ENCODE measurements at regions not wholly inside any gene's neighbourhood (a gene's known extent, or its start where the extent isn't known, plus 50 kb on each side); places are given as distances from the start of the nearest gene placed in this dataset.

DNA sequence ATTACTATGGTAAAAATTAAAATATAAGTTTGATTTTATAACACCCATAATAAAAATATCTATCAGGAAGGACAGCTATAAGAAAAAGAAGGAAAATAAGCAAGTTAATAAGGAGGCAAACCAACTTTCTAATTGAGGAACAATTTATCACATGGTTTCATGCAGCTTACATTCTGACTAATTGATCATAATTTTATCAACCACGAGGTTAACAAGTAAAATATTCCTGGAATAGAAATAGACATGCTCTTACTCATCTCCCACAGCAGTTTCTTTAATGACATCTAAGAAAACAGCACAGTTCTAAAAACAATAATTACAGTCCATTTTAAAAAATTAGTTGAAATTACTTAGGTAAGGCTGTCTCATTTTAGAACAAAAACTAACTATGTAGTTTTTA, 130.8 kb upstream of the KRR1 start:
- peaks cover 6% of the 10 kb centered on the region; the same call in 1 of the 2 replicates for H3F3A ChIP-seq (ENCODE audit: low read depth)
- no peaks in the 10 kb centered on the region for H4K20me1 ChIP-seq (ENCODE audit: insufficient read depth, low read length, poor library complexity, severe bottlenecking)
- no peaks in the 10 kb centered on the region for H3K9me3 ChIP-seq (ENCODE audit: insufficient read depth, low read depth, low read length)
- H3K4me3 ChIP-seq (ENCODE audit: low read length, poor library complexity, severe bottlenecking): no peak overlapping the region
- H3K4me2 ChIP-seq (ENCODE audit: low read depth, low read length, poor library complexity, severe bottlenecking): peak overlapping the region; percentile 83
- H3K27me3 ChIP-seq (ENCODE audit: insufficient read depth, low read length, poor library complexity, severe bottlenecking): no peaks in the 10 kb centered on the region
- H3K9me2 ChIP-seq (replicated peaks; ENCODE audit: low read depth, low read length): no peaks in the 10 kb centered on the region
- H2AFZ ChIP-seq (ENCODE audit: low read length): peak overlapping the region; percentile 11; the same call in 1 of the 2 replicates
- no peaks in the 10 kb centered on the region for H3K36me3 ChIP-seq (ENCODE audit: insufficient read depth, low read length)
- H3K9ac ChIP-seq (ENCODE audit: low read depth, low read length, poor library complexity, severe bottlenecking): peak overlapping the region; percentile 67
- no peaks in the 10 kb centered on the region for H3K79me2 ChIP-seq (ENCODE audit: insufficient read depth, low read length)
- no peak for TF ChIP-seq EZH2phosphoT487 (IDR thresholded peaks at IDR 0.05; ENCODE audit: borderline replicate concordance)
- TF ChIP-seq, protein P1, sequence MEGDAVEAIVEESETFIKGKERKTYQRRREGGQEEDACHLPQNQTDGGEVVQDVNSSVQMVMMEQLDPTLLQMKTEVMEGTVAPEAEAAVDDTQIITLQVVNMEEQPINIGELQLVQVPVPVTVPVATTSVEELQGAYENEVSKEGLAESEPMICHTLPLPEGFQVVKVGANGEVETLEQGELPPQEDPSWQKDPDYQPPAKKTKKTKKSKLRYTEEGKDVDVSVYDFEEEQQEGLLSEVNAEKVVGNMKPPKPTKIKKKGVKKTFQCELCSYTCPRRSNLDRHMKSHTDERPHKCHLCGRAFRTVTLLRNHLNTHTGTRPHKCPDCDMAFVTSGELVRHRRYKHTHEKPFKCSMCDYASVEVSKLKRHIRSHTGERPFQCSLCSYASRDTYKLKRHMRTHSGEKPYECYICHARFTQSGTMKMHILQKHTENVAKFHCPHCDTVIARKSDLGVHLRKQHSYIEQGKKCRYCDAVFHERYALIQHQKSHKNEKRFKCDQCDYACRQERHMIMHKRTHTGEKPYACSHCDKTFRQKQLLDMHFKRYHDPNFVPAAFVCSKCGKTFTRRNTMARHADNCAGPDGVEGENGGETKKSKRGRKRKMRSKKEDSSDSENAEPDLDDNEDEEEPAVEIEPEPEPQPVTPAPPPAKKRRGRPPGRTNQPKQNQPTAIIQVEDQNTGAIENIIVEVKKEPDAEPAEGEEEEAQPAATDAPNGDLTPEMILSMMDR (conservative IDR thresholded peaks at IDR 0.05; ENCODE audit: low read length): no peak
- peaks cover 81% of the 10 kb centered on the region for H3K4me1 ChIP-seq (ENCODE audit: insufficient read depth, low read length, poor library complexity, severe bottlenecking)

DNA sequence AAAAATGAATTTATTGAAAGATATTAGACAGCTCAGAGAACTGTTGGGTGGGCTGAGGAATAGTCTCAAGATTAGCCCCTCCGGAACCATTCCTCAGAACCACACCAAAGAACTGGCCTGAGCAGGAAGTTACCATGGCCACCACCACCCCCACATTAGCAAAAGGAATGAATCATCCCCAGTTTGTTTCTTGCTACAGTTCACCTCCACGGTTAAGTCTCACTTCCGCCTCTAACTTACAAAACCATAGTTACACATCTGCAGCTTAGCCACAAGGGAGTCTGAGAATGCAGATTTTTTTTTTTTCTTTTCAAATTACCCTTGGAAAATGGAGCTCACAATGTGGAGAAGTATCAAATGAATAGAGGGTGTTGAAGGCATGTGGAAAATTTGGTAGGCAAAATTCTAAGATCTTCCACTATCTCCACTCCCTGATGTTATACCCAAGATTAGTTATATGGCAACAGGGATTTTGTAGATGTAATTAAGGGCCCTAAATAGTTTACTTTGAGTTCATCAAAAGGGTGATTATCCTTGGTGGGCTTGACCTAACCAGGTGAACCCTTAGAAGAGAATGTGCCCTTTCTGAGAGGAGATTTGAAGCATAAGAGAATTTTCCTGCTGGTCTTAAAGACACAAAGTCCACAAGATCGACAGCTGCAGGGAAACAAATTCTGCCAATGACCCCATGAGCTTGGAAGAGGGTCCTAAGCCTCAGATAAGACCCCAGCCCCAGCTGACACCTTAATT, 129.8 kb upstream of the KRR1 start:
- H3F3A ChIP-seq (ENCODE audit: low read depth): peaks cover 6% of the 10 kb centered on the region; the same call in 1 of the 2 replicates
- peaks cover 86% of the 10 kb centered on the region for H3K4me1 ChIP-seq (ENCODE audit: insufficient read depth, low read length, poor library complexity, severe bottlenecking)
- peak overlapping the region; percentile 83 for H3K4me2 ChIP-seq (ENCODE audit: low read depth, low read length, poor library complexity, severe bottlenecking)
- H3K9me3 ChIP-seq (ENCODE audit: insufficient read depth, low read depth, low read length): no peaks in the 10 kb centered on the region
- peak overlapping the region; percentile 58 for H3K4me3 ChIP-seq (ENCODE audit: low read length, poor library complexity, severe bottlenecking)
- H3K9ac ChIP-seq (ENCODE audit: low read depth, low read length, poor library complexity, severe bottlenecking): peak overlapping the region; percentile 67
- no peaks in the 10 kb centered on the region for H3K79me2 ChIP-seq (ENCODE audit: insufficient read depth, low read length)
- H3K9me2 ChIP-seq (replicated peaks; ENCODE audit: low read depth, low read length): no peaks in the 10 kb centered on the region
- H3K27me3 ChIP-seq (ENCODE audit: insufficient read depth, low read length, poor library complexity, severe bottlenecking): no peaks in the 10 kb centered on the region
- H3K36me3 ChIP-seq (ENCODE audit: insufficient read depth, low read length): no peaks in the 10 kb centered on the region
- peak overlapping the region; percentile 19; the same call in 1 of the 2 replicates for H2AFZ ChIP-seq (ENCODE audit: low read length)
- no peaks in the 10 kb centered on the region for H4K20me1 ChIP-seq (ENCODE audit: insufficient read depth, low read length, poor library complexity, severe bottlenecking)
- no peak for TF ChIP-seq EZH2phosphoT487 (IDR thresholded peaks at IDR 0.05; ENCODE audit: borderline replicate concordance)

DNA sequence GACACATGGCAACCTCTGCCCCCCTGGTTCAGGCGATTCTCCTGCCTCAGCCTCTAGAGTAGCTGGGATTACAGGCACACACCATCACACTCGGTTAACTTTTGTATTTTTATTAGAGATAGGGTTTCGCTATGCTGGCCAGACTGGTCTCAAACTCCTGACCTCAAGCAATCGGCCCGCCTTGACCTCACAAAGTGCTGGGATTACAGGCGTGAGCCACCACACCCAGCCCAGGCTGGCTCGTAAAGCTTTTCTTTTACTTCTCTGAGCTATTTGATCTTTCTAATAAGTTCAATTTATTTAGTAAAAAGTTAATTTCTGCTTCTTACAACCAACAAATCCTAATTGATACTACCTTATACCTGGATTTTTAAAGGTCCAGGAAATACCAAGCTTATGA, 127.4 kb upstream of the KRR1 start:
- Histone ChIP-seq H3K4me1 (ENCODE audit: insufficient read depth, low read length, poor library complexity, severe bottlenecking) (peaks cover 91% of the 10 kb centered on the region), H3K27me3 (ENCODE audit: insufficient read depth, low read length, poor library complexity, severe bottlenecking) (no peaks in the 10 kb centered on the region), H2AFZ (ENCODE audit: low read length) (no peak overlapping the region), H3K9me2 (replicated peaks; ENCODE audit: low read depth, low read length) (no peaks in the 10 kb centered on the region), H3F3A (ENCODE audit: low read depth) (peaks cover 12% of the 10 kb centered on the region; the same call in 1 of the 2 replicates), H3K9ac (ENCODE audit: low read depth, low read length, poor library complexity, severe bottlenecking) (peak overlapping the region; percentile 67), H3K9me3 (ENCODE audit: insufficient read depth, low read depth, low read length) (no peaks in the 10 kb centered on the region), H3K79me2 (ENCODE audit: insufficient read depth, low read length) (no peaks in the 10 kb centered on the region), H3K4me3 (ENCODE audit: low read length, poor library complexity, severe bottlenecking) (no peak overlapping the region), H4K20me1 (ENCODE audit: insufficient read depth, low read length, poor library complexity, severe bottlenecking) (no peaks in the 10 kb centered on the region), H3K4me2 (ENCODE audit: low read depth, low read length, poor library complexity, severe bottlenecking) (peak overlapping the region; percentile 83), H3K36me3 (ENCODE audit: insufficient read depth, low read length) (no peaks in the 10 kb centered on the region)
- TF ChIP-seq, protein P1 (conservative IDR thresholded peaks at IDR 0.05; ENCODE audit: low read length): no peak
- TF ChIP-seq EZH2phosphoT487 (IDR thresholded peaks at IDR 0.05; ENCODE audit: borderline replicate concordance): no peak

Data from Loucy (cell line).